ENCODE measurements at regions not wholly inside any gene's neighbourhood (a gene's known extent, or its start where the extent isn't known, plus 50 kb on each side); places are given as distances from the start of the nearest gene placed in this dataset.

DNA sequence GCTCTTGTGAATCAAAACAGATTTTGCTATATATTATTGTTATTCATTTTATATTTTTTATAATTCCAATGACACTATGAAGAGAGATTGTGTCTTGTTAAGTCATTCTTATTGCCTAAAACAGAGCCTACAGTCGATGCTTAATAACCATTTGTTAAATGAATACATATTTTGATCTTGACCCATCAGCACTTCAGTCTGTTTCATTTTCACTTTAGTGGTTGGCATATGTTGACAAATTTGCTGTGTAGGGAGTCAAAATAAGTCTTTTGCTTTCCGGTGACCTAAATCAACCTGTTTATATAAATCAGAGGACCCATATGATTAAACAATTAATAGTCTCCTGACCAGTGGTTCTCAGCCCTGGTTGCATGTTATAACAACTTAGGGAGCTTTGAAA, 97.1 kb downstream of the TXNL1 start:
- no peak overlapping the region for H3K4me2 ChIP-seq (ENCODE audit: insufficient read depth, insufficient read length, low read length)
- H3K27me3 Mint-ChIP-seq (ENCODE audit: low read depth) = no peaks in the 10 kb centered on the region

More for the DNA sequence above, 97.1 kb downstream of the TXNL1 start:
- H3K79me1 ChIP-seq (ENCODE audit: insufficient read depth, low read depth, low read length, poor library complexity, severe bottlenecking) = no peaks in the 10 kb centered on the region
- no peaks in the 10 kb centered on the region for H3K9me3 ChIP-seq (ENCODE audit: control insufficient read depth, low read depth, low read length)
- no peak overlapping the region for H4K5ac ChIP-seq (ENCODE audit: insufficient read length, low read depth, low read length)
- no peak overlapping the region for H3T11ph ChIP-seq (ENCODE audit: low read length)
- H3K9ac ChIP-seq (ENCODE audit: extremely low read depth, insufficient read length, low read length) = no peak overlapping the region
- H2BK20ac ChIP-seq (ENCODE audit: low read depth, low read length, poor library complexity, severe bottlenecking) = no peak overlapping the region
- no peak overlapping the region for H3K14ac ChIP-seq (ENCODE audit: insufficient read depth, low read length)
- H3K79me2 ChIP-seq (ENCODE audit: insufficient read depth, low read length) = no peaks in the 10 kb centered on the region
- H2AK5ac ChIP-seq (ENCODE audit: insufficient read length, low read length) = no peak overlapping the region
- Mint-ChIP-seq H3K4me1 (peaks cover 7 to 10% of the 10 kb centered on the region in 2 experiments), H3K36me3 (ENCODE audit: insufficient read depth in 1 of 3, low read depth in 3 of 3) (peaks cover 0 to 4% (median 0%) of the 10 kb centered on the region in 3 experiments; a peak in 1 of 7 replicates), H3K9me3 (no peaks in the 10 kb centered on the region), H3K27ac (no peak overlapping the region), H3K4me3 (no peak overlapping the region)
- H3K23ac ChIP-seq (ENCODE audit: insufficient read length, low read depth, low read length) = no peak overlapping the region
- H2BK12ac ChIP-seq (ENCODE audit: insufficient read length, low read depth, low read length) = no peak overlapping the region
- no peak overlapping the region for H4K91ac ChIP-seq (ENCODE audit: insufficient read length, low read depth, low read length)
- no peak overlapping the region for H3K4ac ChIP-seq (ENCODE audit: low read depth, low read length)
- no peak overlapping the region for H2BK120ac ChIP-seq (ENCODE audit: low read depth, low read length, poor library complexity, severe bottlenecking)
- TF ChIP-seq, protein P1, sequence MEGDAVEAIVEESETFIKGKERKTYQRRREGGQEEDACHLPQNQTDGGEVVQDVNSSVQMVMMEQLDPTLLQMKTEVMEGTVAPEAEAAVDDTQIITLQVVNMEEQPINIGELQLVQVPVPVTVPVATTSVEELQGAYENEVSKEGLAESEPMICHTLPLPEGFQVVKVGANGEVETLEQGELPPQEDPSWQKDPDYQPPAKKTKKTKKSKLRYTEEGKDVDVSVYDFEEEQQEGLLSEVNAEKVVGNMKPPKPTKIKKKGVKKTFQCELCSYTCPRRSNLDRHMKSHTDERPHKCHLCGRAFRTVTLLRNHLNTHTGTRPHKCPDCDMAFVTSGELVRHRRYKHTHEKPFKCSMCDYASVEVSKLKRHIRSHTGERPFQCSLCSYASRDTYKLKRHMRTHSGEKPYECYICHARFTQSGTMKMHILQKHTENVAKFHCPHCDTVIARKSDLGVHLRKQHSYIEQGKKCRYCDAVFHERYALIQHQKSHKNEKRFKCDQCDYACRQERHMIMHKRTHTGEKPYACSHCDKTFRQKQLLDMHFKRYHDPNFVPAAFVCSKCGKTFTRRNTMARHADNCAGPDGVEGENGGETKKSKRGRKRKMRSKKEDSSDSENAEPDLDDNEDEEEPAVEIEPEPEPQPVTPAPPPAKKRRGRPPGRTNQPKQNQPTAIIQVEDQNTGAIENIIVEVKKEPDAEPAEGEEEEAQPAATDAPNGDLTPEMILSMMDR (conservative IDR thresholded peaks at IDR 0.05) = no peak
- no peaks in the 10 kb centered on the region; the same call in 1 of the 2 replicates for H3K27me3 ChIP-seq (ENCODE audit: insufficient read depth, low read length)
- no peak overlapping the region for H2BK5ac ChIP-seq (ENCODE audit: insufficient read length, low read length)
- no peaks in the 10 kb centered on the region for H3K23me2 ChIP-seq (ENCODE audit: insufficient read length, low read depth, low read length, poor library complexity, severe bottlenecking)
- no CpG with 5 or more reads among the region's 2 CpGs for WGBS (ENCODE audit: extremely low coverage, insufficient read length, low lambda C conversion rate)
- H4K8ac ChIP-seq (replicated peaks; ENCODE audit: insufficient read length, low read depth, low read length) = no peak overlapping the region
- no peak overlapping the region for H2AFZ ChIP-seq (ENCODE audit: low read length)
- no peaks in the 10 kb centered on the region for H4K20me1 ChIP-seq (ENCODE audit: control insufficient read depth, insufficient read depth, insufficient read length)
- no peak overlapping the region for H2BK15ac ChIP-seq (ENCODE audit: low read depth, low read length)
- DNase-seq = no peak
- H3K18ac ChIP-seq (ENCODE audit: insufficient read length, low read depth, low read length) = no peak overlapping the region
- no peak overlapping the region for H3K56ac ChIP-seq (ENCODE audit: insufficient read length, low read depth, low read length)
- no peaks in the 10 kb centered on the region for H3K4me1 ChIP-seq (ENCODE audit: insufficient read depth, low read length)
- H3K27ac ChIP-seq (ENCODE audit: insufficient read length, low read depth, low read length) = no peak overlapping the region
